ENCODE measurements at regions not wholly inside any gene's neighbourhood (a gene's known extent, or its start where the extent isn't known, plus 50 kb on each side); places are given as distances from the start of the nearest gene placed in this dataset.

GRCh38 chr12:94725375-94726168 lies 75.2 kb upstream of the TMCC3 start:
- intact Hi-C loops (cut with DNase I), result no loop called here

GRCh38 chr12:94722664-94723063 lies 72.3 kb upstream of the TMCC3 start:
- H3K4me3 ChIP-seq, result no peak overlapping the region
- ATAC-seq, result no peak

More at GRCh38 chr12:94725375-94726168, 75.2 kb upstream of the TMCC3 start:
- Histone ChIP-seq H3K9me3 (no peaks in the 10 kb centered on the region), H3K4me1 (no peaks in the 10 kb centered on the region), H3K36me3 (no peaks in the 10 kb centered on the region), H3K27ac (no peak overlapping the region), H3K4me3 (no peak overlapping the region), H3K27me3 (ENCODE audit: low read depth) (no peaks in the 10 kb centered on the region)
- DNase-seq (no peak), ATAC-seq (peak in 1 of 2 donors; percentile 52)
- TF ChIP-seq CTCF (IDR thresholded peaks at IDR 0.05), result peak; percentile 46

GRCh38 chr12:94721173-94721572 lies 70.8 kb upstream of the TMCC3 start:
- H3K9me3 ChIP-seq, result no peaks in the 10 kb centered on the region
- TF ChIP-seq CTCF (IDR thresholded peaks at IDR 0.05), result no peak
- no peaks in the 10 kb centered on the region for H3K36me3 ChIP-seq
- no peak overlapping the region for H3K27ac ChIP-seq
- intact Hi-C loops (cut with DNase I), result no loop called here
- no peak for DNase-seq
- no peaks in the 10 kb centered on the region for H3K27me3 ChIP-seq (ENCODE audit: low read depth)
- H3K4me3 ChIP-seq, result no peak overlapping the region
- ATAC-seq, result no peak
- no peaks in the 10 kb centered on the region for H3K4me1 ChIP-seq

More at GRCh38 chr12:94722664-94723063, 72.3 kb upstream of the TMCC3 start:
- intact Hi-C loops (cut with DNase I), result no loop called here
- no peaks in the 10 kb centered on the region for H3K27me3 ChIP-seq (ENCODE audit: low read depth)
- H3K9me3 ChIP-seq, result no peaks in the 10 kb centered on the region
- no peaks in the 10 kb centered on the region for H3K36me3 ChIP-seq
- DNase-seq, result no peak
- TF ChIP-seq CTCF (IDR thresholded peaks at IDR 0.05), result no peak
- H3K27ac ChIP-seq, result no peak overlapping the region
- no peaks in the 10 kb centered on the region for H3K4me1 ChIP-seq

GRCh38 chr12:94718114-94718513 lies 67.8 kb upstream of the TMCC3 start:
- ATAC-seq (no peak), DNase-seq (no peak)
- intact Hi-C loops (cut with DNase I), result no loop called here
- Histone ChIP-seq H3K27me3 (ENCODE audit: low read depth) (no peaks in the 10 kb centered on the region), H3K27ac (no peak overlapping the region), H3K4me1 (no peaks in the 10 kb centered on the region), H3K36me3 (no peaks in the 10 kb centered on the region), H3K4me3 (no peak overlapping the region), H3K9me3 (no peaks in the 10 kb centered on the region)
- no peak for TF ChIP-seq CTCF (IDR thresholded peaks at IDR 0.05)

- intact Hi-C loops (cut with DNase I), result no loop called here
- H3K36me3 ChIP-seq, result no peaks in the 10 kb centered on the region
- no peaks in the 10 kb centered on the region for H3K27me3 ChIP-seq (ENCODE audit: low read depth)
- TF ChIP-seq CTCF (IDR thresholded peaks at IDR 0.05), result no peak
- no peak overlapping the region for H3K27ac ChIP-seq
- no peaks in the 10 kb centered on the region for H3K9me3 ChIP-seq
- DNase-seq (no peak), ATAC-seq (no peak)
- no peak overlapping the region for H3K4me3 ChIP-seq
- no peaks in the 10 kb centered on the region for H3K4me1 ChIP-seq
Observed at GRCh38 chr12:94717656-94718055, 67.3 kb upstream of the TMCC3 start.

Data from lower lobe of right lung (tissue), 2 donors.